KOPT-K1 (cell line): ENCODE measurements at regions not wholly inside any gene's neighbourhood (a gene's known extent, or its start where the extent isn't known, plus 50 kb on each side); places are given as distances from the start of the nearest gene placed in this dataset.

ENCODE experiments used
- H3K27ac ChIP-seq: fragments of 200-600 bp; sonication (generic); 2 replicates; pipeline ENCODE4 v1.5.1; 2016; ENCODE audit warnings: antibody characterized with exemption, mild to moderate bottlenecking, low read depth, low read length; ENCODE audit not compliant: poor library complexity, severe bottlenecking
- H3K36me3 ChIP-seq: fragments of 200-600 bp; sonication (generic); 2 replicates; pipeline ENCODE4 v1.5.1; 2017; ENCODE audit warnings: antibody characterized with exemption, mild to moderate bottlenecking, low read length, moderate library complexity; ENCODE audit not compliant: insufficient read depth
- H3K9me3 ChIP-seq: fragments of 200-600 bp; sonication (generic); 2 replicates; pipeline ENCODE4 v1.5.1; 2017; ENCODE audit warnings: antibody characterized with exemption, low read length, mild to moderate bottlenecking; ENCODE audit not compliant: insufficient read depth, poor library complexity, severe bottlenecking

- Histone ChIP-seq H3K9me3 (no peaks in the 10 kb centered on the region), H3K27ac (no peak overlapping the region), H3K36me3 (no peaks in the 10 kb centered on the region)
Observed at GRCh38 chr11:45458269-45458668, 172.1 kb upstream of the SYT13 start.

DNA sequence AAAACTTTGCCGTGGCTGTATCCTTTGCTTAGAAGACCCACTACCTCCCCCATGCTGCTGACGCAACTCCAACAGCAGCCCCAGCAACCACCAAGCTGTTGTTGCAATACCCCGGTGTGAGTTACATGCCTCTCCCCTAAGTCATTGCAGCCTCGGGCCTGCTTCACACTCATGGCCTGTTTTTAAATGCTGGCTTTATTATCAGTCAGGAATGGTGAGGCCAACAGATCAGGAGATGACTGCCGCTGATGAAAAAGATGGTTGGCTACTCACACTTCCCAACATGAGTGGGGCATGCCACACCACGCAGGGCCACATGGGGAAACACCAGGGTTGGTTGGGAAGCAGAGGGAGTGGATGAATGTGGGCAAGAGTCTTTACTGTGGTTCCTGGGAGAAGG lies 171.5 kb upstream of the SYT13 start:
- H3K9me3 ChIP-seq = no peaks in the 10 kb centered on the region
- H3K27ac ChIP-seq = no peak overlapping the region
- no peaks in the 10 kb centered on the region for H3K36me3 ChIP-seq

DNA sequence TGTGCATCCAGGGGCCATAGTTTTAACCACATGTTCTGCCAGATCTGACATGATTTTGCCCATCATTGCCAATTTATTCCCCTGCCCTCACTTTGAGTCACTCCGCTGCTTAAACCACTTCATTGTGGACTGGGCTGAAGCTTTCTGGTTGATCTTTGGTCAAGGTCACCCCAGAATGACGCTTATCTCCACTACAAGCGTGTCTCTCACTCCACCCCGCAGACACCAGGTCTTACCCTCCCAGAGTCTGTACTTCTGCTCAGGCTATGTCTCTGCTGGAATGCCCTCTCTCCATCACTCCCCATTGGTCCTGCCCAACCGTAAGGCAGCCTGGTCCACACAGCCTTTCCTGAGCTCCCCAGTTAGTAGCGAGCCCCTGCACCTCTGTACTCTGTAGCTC lies 170.5 kb upstream of the SYT13 start:
- Histone ChIP-seq H3K9me3 (no peaks in the 10 kb centered on the region), H3K27ac (no peak overlapping the region), H3K36me3 (no peaks in the 10 kb centered on the region)

- Histone ChIP-seq H3K36me3 (no peaks in the 10 kb centered on the region), H3K9me3 (no peaks in the 10 kb centered on the region), H3K27ac (no peak overlapping the region)
Observed at GRCh38 chr11:45455536-45455935, 169.4 kb upstream of the SYT13 start.

- H3K36me3 ChIP-seq = no peaks in the 10 kb centered on the region
- H3K27ac ChIP-seq = no peak overlapping the region
- H3K9me3 ChIP-seq = no peaks in the 10 kb centered on the region
Observed at GRCh38 chr11:45454917-45455401, 168.8 kb upstream of the SYT13 start.

- no peak overlapping the region for H3K27ac ChIP-seq
- no peaks in the 10 kb centered on the region for H3K36me3 ChIP-seq
- no peaks in the 10 kb centered on the region for H3K9me3 ChIP-seq
Observed at GRCh38 chr11:45453721-45454120, 167.6 kb upstream of the SYT13 start.

- no peak overlapping the region for H3K27ac ChIP-seq
Observed at GRCh38 chr11:45451766-45452440, 165.8 kb upstream of the SYT13 start.

DNA sequence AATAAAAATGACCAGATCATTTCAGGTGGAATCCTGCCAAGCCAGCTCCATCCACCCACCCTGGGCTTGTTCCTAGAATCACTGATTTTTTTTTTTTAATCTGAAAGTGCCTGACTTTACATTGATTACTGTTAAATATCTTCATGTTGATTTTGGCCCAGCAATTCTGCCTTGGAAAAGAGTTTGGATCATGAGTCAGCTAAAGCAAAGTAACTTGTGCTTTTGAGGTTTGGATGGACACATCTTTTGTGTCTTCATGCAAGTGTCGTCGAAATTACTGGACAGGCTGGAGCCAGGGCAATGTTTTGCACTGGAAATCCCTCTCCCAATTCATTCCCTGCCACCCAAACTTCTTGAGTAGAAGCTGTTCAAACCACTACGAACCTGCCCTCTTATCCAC lies 164.0 kb upstream of the SYT13 start:
- no peaks in the 10 kb centered on the region for H3K9me3 ChIP-seq
- no peaks in the 10 kb centered on the region for H3K36me3 ChIP-seq
- H3K27ac ChIP-seq = no peak overlapping the region

More at GRCh38 chr11:45451766-45452440, 165.8 kb upstream of the SYT13 start:
- Histone ChIP-seq H3K36me3 (no peaks in the 10 kb centered on the region), H3K9me3 (no peaks in the 10 kb centered on the region)

DNA sequence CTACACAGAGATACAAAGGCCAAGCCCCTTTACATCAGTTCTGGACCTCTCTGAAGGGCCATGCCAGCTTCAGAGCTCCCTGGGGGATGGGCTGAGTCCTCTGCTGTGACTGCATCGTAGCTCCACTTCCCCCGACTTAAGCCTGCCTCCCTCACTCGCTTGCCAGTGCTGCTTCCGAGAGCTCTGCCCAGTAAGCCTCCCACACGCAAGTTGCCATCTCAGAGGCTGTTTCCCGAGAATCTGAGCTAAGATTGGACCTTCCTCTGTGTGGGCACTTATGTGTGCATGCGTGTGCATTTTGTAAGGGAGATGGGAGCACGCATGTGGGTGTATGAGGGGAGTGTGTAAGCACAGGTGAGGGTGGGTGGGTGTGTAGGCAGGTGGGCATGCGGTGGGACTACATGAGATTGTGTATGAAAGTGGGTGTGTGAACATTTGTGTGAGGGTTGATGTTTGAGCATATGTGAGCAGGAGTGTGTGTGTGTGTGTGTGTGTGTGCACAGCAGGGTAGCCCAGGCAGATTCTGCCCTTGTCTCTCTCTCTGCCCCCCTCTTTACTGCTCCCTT lies 163.0 kb upstream of the SYT13 start:
- H3K27ac ChIP-seq = no peak overlapping the region
- H3K36me3 ChIP-seq = no peaks in the 10 kb centered on the region
- no peaks in the 10 kb centered on the region for H3K9me3 ChIP-seq

DNA sequence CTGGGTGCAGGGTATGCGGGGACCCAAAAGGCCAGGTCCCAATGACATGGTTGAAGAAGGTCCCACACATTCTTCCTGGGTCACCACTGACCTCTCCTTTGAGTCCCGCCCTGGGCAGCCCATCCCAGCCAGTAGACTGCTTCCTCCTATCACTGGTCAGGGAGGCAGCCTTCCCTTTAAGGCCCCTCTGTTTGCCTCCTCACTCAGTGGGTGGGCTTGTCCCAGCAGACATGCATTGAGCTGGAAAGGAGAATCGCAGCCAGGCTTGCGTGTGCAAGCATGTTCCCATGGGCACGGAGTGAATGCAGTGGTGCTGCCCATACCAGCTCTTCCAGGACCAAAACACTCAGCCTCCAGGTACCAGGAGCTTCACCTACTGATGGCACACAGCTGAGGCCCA lies 162.4 kb upstream of the SYT13 start:
- H3K9me3 ChIP-seq = no peaks in the 10 kb centered on the region
- H3K36me3 ChIP-seq = no peaks in the 10 kb centered on the region
- no peak overlapping the region for H3K27ac ChIP-seq

GRCh38 chr11:45446998-45447397 lies 160.9 kb upstream of the SYT13 start:
- Histone ChIP-seq H3K9me3 (no peaks in the 10 kb centered on the region), H3K36me3 (no peaks in the 10 kb centered on the region), H3K27ac (no peak overlapping the region)

DNA sequence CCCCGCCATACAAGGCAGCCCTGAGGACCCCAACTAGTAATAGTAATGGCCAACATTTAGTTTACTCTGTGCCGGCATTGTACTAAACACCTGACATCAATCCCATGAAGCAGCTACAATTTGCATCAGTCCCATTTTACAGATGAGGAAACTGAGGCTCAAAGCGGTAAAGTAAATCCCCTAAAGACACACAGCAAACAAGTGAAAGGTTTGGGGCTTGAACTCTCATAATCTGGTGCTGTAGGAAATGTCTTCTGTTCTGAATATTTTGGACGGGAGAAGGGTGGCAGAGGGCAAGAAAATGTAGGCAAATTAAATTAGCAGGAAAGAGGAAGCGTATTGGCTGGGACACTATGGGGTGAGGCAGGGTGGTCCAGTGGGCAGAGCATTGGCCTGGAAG lies 160.3 kb upstream of the SYT13 start:
- Histone ChIP-seq H3K36me3 (no peaks in the 10 kb centered on the region), H3K27ac (no peak overlapping the region), H3K9me3 (no peaks in the 10 kb centered on the region)

DNA sequence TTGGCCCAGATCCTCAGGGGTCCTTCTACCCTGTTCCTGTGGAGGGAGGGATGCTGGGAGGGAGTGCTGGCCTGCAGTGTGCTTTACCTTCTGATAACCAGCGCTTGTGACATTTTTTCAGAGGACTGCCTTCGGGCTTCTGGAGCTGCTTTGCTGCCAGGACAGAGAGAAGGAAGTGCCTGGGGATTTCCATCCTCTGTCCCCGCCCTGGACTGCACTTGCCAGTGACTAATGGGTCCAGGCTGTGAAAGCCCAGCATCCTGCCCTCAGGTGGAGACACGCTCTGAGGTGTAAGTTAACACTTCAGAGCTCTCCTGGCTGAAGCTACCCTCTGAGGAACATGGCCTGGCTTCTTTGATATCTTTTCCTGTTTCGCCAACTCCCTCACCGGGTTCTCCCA lies 158.7 kb upstream of the SYT13 start:
- Histone ChIP-seq H3K27ac (no peak overlapping the region), H3K36me3 (no peaks in the 10 kb centered on the region), H3K9me3 (no peaks in the 10 kb centered on the region)

DNA sequence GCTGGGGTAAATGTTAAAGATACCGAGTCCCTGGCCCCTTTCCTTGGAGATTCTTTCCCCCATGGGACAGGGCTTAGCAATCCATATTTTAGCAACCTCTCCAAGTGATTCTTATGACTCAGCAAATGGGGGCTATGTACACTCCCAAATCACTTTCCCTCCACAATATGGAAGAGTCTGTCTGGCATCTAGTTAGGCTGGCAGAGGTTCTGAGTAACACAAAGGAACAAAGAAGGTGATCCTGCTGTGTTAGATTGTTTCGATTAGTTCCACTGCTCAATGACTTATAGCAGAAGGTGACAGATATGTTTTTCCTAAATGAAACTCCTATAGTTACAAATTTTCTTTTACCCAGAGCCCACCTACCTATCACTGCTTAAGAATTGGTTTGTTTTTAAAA lies 154.0 kb upstream of the SYT13 start:
- no peaks in the 10 kb centered on the region for H3K36me3 ChIP-seq
- H3K27ac ChIP-seq = no peak overlapping the region
- peaks cover 5% of the 10 kb centered on the region for H3K9me3 ChIP-seq

DNA sequence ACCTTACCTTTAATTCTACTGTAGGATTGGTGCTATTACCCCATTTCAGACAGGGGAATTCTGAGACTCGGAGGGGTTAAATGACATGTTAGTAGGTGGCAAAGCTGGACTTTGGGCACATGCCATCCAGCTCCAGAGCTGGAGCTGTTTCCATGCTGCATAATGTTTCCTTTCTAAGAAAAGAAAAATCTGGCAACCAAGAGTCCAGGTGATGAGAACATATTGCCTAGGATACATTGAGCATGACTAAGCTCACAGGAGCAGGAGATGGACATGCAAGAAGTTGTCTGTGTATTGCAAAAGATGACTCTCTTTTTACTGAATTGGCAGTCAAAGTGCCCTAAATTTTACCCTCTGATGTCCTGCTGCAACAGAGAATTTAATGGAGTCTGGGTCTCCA lies 150.8 kb upstream of the SYT13 start:
- peaks cover 5% of the 10 kb centered on the region for H3K9me3 ChIP-seq
- no peaks in the 10 kb centered on the region for H3K36me3 ChIP-seq

DNA sequence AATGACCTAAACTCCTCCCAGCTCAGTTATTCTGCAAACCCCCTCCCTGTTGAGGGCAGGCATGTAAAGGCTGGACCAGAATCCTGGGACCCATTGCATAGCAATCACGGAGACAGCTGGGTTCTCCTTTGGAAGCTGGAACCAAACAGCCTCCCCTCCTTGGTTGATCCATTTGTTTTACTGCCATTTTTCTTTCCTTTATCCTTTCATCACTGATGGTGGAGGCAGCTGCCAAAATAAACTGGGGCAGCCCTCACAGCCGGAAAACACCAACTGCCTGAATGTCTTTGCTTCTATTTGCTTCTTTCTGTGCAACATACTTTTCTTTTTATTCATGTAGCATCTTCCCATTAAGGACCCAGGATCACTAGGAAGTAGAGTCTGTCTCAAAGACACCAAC lies 150.0 kb upstream of the SYT13 start:
- peaks cover 5% of the 10 kb centered on the region for H3K9me3 ChIP-seq
- no peak overlapping the region for H3K27ac ChIP-seq
- no peaks in the 10 kb centered on the region for H3K36me3 ChIP-seq

More for the DNA sequence above, 150.8 kb upstream of the SYT13 start:
- H3K27ac ChIP-seq = no peak overlapping the region
